GM15510 (cell line): ENCODE measurements at regions not wholly inside any gene's neighbourhood (a gene's known extent, or its start where the extent isn't known, plus 50 kb on each side); places are given as distances from the start of the nearest gene placed in this dataset.

Experiments
- POLR2A ChIP-seq: IDR thresholded peaks from 3 replicates; pipeline ENCODE4 v1.6.1; 2011; ENCODE audit warnings: borderline replicate concordance; ENCODE audit not compliant: insufficient read length; ENCODE audit errors: extremely low read depth

DNA sequence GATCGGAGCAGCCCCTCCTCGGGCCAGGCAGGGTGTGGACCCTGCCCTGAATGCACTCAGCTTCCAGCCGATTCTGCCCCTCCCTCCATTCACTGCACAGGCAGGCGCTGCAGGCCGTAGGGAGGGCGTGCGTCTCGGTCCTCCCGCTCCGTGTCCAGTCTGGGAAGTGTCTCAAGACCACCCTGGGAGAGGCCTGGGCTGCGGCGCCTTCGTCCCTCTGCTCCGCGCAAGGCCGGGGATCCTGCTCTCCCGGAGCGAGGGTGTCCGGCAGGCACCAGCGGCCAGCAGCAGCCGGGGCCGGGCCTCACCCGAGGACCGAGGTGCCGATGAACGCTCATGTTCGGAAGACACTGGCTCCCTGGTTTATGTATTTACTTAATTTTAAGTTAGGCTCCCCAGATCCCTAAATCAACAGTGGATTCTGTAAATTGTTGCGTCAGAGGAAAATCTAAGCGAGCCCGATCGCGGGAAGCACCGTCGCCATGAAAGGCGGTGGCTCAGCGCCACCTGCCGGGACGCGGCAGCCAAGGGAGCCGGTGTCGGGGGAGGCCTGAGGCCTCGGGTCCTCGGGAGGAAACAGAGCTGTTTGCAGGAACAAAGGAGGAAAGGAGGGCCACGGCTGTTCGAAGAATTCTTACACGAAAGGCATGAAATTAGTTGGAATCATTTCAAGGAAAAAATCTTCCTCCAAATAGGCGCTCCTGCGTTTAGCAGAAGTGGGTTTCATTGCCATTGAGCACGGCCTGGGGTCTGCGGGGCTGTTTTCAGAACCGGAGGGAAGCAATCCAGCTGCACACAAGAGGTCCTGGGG is 195.3 kb downstream of the BRD1 start:
- no peak for TF ChIP-seq POLR2A

DNA sequence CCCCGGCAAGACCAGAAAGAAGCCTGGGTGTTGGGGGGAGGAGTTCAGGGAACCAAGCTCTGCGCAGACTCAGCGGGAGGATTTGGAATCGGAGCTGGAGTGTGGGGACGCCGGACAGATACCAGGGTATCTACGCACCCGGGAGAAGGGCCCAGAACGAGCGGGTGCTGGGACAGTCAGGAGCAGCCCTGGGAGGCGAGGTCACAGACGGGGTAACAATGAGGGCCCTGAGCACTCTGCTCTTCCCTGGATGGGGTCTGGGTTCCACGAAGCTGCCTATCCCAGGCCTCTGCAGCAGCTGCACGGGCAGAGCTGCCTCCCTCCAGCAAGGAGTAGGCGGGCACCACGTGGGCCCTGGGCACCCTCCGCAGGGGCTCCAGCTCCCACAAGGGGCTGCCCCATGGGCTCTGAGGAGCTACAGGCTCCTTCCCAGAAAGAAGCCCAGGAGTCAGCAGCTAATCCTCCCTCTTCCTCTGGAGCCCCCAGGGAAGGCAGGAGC is 197.2 kb downstream of the BRD1 start:
- no peak for TF ChIP-seq POLR2A

DNA sequence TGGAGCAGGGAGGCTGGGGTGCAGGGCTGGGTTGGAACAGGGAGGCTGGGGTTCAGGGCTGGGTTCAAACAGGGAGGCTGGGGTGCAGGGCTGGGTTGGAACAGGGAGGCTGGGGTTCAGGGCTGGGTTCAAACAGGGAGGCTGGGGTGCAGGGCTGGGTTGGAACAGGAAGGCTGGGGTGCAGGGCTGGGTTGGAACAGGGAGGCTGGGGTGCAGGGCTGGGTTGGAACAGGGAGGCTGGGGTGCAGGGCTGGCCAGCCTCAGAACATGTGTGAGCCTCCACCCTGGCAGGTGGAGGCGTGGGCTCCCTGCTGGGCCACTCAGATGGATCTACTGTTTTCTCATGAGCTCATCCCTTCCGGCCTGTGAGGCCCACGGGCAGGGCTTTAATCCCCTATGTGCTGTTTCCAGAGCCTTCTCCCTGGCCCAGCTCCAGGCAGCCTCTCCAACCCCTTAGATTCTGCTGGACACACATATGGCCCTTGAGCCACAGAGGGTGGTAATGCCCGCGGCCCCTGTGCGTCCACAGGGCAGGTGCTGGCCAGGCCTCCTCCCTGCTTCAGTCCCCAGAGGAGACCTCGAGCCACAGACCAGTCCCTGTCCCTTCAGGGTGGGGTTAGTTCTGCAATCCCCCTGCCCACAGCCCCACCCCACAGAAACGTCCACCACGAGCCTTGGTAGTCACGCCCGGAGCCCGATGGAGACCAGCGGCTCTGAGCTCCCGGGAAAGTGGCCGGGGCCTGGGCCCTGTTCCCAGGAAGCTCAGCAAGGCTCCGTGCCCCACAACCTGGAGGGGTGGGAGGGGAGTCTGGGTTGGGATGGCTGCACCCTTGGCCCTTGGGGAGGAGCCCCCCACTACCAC is 197.9 kb downstream of the BRD1 start:
- no peak for TF ChIP-seq POLR2A

DNA sequence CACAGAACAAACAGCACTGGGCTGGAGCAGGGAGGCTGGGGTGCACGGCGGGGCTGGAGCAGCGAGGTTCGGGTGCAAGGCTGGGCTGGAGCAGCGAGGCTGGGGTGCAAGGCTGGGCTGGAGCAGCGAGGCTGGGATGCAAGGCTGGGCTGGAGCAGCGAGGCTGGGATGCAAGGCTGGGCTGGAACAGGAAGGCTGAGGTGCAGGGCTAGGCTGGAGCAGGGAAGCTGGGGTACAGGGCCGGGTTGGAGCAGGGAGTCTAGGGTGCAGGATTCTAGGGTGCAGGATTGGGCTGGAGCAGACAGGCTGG is 198.5 kb downstream of the BRD1 start:
- TF ChIP-seq POLR2A = no peak

DNA sequence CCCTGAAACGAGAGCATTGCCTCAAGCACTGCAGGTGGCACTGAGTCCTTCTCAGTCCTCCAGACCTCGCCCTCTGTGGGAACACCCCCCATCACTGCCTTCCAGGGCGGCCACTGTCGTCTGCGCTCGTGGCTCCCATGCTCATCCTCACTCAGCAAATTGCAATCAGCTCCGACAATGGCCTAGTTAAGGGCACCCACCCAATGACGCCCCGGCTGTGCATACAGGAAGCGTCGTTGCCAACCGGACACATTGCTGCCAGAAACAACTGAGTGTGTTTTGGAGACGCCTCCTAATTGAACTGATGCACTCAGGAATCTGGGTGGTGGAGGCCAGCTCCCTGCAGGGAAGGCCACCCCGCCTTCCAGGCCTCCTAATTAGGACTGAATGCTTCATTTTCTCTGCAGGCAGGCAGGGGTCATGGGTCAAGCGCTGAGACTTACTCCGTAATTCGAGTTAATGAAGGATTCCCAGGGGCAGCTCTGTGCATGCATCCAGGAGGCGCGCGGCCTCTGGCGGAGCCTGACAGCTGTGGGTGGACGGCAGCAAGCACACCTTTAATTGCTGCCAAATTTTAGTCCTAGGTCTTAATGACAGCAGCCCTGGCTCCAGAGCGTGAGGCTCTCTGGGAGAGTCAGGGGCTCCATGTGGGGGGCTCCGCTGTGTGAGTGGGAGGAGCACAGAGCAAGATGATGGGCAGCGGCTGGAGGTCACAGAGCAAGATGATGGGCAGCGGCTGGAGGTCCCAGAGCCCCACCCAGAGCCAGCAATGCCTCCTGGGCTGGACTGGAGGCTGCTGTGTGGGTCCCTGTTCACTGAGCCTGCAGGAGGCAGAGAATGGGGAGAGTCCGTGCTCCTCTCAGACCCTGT is 199.0 kb downstream of the BRD1 start:
- no peak for TF ChIP-seq POLR2A

DNA sequence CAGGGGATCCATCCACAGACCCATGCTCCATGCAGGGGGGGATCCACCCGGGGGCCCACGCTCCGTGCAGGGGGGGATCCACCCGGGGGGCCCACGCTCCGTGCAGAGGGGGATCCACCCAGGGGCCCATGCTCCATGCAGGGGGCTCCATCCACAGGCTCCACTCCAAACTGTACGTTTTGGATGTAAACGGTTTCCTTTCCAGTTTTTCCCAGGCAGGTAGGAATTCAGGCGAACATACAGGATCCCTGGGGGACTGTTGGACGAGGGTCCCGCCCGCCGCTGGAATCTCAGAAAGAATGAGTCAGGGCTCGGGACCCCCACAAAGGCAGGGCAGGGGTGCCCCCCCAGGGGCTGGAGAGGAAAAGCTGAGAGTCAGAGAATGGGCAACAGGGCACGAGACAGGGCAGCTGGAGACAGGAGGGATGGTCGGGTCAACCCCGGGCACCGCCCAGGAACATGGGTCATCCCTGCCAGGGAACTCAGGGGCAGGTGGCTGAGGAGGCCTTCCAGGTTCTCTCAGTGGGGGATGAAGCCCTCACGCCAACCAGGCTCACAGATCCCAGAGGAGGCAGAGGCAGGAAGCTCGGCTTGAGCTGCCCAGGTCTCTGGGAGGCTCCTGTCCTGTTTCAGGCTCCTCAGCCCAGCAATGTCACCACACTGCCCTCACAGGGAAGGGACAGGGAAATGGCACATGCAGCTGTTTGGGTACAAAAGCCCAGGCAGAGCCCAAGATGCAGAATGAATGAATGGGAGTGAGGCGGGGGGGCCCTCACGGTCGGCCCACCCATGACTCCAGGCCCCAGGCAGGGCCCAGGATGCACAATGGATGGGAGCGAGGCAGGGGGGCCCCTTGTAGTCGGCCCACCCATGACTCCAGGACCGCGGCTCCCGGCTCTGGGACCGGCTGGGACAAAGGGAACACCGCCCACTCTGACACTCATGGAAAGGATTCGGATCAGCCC is 200.2 kb downstream of the BRD1 start:
- no peak for TF ChIP-seq POLR2A

DNA sequence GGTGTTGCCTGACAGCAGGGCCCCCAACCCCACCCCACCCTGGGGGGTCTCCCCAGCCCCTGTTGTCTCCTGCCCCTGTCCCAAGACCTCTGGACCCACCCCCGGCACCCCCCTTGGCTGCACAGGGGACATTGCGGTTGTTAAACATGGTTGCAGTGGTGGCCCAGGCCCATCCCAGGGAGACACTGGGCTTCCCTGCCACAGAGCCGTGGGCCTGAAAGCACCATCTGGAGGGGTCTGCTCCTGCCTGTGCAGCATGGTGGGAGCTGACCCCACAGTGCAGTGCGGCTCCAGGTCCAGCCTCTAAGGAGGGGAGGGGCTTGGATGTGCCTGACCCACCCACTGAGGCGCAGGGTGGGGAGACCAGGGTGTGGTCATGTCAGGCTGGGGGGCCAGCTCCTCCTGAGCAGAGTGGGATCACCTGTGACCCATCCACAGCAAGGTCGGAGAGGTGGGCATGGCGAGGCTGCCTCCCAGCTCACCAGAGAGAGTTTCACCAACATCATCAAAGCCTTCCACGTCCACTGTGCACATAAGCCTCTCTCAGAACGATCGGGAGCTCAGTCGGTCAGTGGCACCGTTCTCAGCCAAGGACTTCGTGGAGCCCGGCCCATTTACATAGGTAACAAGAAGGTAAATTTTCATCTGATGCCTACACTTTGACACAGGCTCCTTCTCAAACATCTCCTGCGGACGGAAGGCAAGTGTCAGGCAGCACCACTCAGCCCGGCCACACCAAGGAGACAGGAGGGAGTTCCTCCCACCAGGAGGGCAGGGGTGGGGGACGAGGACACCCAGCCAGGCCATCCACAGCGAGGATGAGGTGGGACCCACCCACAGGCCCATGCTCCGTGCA is 201.1 kb downstream of the BRD1 start:
- no peak for TF ChIP-seq POLR2A

DNA sequence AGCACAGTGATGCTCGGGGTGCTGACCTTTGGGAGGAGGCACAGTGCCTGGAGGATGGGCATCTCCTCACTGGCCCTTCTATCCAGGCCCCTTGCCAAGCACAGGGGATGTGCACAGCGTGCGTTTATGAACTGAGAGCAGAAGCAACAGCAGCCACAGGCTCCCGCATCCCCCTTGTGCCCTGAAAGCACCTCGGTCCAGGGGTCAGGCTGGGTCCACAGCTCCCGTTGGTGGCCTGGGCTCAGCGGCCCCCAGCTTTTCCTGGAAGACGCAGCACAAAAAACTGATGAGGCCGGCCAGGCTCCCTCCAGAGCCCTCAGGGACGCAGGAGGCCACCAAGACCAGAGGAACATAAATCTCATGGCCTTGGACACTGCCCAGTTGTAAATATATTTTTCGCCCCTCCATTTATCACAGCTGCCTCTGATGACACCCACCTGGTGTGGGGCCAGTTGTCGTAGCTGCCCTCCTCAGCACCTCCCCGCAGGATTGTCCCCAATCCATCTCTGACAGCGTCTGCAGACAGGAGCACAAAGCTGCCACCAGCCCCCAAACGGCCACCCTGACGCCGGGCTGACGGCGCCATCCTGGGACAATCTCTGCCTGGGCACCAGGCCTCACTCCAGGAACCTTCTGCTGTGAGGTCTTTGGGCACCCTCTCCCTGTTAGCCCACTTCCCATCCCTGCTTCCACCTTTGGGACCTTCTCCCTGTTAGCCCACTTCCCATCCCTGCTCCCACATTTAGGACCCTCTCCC is 203.1 kb downstream of the BRD1 start:
- TF ChIP-seq POLR2A = no peak

DNA sequence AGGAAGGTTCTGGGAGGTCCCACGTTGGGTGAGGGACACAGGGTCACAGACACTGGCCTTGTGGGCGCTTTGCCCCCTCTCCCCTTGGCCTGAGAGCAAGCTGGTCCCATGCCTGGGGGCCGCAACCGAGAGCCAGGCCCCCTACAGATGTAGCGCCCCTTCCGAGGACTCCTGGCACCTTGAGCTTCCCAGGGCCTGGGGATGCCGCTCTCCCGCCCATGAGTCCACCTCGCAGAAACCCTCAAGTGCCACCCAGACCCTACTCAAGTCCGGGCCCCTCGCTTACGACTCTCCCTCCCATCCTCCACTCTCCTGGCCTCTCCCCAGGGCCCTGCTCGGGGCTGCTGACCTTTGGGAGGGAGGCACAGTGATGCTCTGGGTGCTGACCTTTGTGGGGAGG is 204.0 kb downstream of the BRD1 start:
- no peak for TF ChIP-seq POLR2A

DNA sequence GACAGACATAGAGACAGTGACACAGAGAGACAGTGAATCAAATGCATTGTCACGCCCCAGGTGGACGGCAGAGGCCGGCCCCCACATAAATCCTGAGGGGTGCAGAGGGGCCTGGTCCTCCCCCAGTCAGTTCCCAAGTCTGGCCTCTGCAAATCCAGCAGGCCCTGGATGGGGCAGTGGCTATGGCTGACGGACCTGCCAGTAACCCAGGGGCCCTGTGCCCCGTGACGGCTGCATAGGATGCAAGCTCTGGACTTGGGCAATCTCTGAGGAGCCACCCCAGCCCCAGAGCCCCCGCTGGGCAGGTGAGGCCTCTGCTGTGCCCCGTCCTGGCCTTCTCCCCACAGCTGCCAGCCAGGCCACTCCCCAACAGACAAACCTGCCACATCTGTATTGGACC is 204.5 kb downstream of the BRD1 start:
- no peak for TF ChIP-seq POLR2A

DNA sequence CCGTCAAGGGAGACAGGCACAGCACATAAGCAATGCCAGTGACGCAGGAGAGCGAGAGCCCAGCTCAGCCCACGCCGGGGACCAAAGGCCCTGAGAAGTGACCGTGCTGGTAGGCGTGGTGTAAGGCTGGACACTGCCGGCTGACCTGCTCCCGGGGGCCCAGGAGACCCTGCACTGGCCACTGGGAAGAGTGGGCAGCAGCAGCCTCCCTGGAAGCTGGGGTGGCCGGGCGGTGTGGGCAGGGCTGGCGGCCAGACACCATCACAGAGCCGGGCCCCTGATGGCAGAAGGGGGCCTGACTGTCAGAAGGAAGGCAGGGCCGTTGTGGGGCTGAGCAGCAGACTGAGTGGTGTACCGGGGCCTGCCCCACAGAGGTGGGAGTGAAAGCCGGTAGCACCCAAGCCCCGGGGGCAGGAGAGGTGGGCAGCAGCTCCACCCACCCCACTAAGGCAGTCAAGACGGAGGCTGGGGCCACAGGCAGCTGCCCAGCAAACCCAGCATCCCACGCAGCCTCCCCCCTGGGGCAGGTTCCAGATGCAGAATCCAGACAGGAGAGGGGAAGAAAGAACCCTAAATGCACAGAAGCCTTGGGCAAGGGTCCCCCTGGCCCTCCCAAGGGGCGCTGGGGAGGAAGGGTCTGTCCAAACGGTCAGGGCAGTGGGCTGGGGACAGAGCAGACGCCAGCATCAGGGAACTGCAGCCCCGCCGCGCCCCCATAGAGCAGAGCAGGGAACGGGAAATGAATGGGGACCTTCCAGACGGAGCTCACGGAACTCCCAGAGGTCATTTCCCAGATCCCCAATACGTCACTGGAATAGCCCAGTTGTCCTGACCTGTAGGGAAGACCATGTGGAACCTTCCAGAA is 205.2 kb downstream of the BRD1 start:
- TF ChIP-seq POLR2A = no peak

DNA sequence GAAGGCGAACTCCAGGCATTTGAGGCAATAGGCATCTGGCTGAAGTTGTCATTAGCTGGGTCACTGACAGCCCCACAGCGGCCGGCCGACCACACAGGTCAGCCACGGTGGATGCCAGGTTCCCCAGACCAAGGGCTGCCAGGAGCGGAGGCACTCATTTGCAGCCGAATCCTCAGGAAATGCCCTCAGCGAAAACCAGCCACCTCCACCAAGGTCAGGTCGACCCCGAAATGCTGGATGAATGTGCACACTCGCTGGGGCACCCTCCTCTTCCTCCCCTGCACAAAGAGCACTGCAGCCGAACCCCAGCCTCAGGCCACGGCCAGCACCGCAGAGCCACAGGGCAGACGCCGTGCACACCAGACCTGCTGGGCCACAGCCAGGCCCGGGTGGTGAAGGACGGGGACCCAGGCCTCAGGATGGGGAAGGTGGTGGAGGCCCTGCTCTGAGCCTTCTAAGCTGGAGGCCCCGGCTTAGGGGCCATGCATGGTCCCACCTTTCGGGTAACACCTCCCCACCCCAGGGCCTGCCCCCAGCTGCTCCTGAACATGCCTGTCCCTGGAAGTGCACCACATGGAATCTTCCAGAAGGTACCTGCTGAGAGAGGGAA is 206.0 kb downstream of the BRD1 start:
- TF ChIP-seq POLR2A = no peak

DNA sequence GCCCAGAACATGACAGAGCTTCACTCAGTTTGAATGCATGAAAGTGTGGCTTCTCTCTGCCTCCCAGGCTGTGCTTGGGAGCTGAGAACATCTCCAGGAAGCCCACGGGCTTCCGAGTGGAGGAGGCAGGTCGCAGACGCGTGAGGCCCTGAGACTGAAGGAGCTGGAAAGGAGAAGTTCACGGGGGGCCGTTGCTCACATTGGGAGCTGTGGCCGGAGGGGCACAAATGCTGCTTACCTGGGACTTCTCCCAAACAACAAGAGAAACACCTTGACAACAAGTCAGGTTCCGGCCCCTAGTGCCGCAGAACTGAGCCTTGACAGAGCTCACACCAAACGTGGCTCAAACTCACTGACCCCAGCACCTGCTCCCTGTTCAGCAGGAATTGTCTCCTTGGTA is 207.0 kb downstream of the BRD1 start:
- no peak for TF ChIP-seq POLR2A
